ENCODE measurements at regions not wholly inside any gene's neighbourhood (a gene's known extent, or its start where the extent isn't known, plus 50 kb on each side); places are given as distances from the start of the nearest gene placed in this dataset.

DNA sequence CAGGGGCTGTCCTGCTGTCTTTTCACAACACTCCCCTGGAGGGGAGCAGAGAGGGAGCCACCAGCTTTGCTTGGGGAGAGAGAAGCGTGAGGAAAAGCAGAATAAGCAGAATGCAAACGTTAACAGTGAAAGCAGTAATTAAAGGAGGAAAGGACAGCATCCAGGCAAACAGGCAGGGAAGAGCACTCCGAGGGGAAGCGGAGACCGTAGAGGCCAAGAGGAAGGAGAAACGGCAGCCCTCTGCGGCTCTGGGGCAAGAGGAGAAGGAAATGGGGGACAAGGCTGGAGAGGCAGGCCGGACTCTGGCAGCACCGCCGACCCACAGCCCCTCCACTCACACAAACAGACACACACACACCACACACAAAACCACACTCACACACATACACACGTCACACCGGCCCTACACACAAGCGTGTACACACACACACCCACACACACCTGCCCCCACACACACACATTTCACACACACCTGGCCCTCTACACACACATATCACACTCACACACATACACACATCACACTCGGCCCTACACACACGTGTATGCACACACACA is 449.8 kb downstream of the SOX6 start:
- H3K9me3 Mint-ChIP-seq = no peaks in the 10 kb centered on the region
- H3K27ac Mint-ChIP-seq = no peak overlapping the region
- no peak overlapping the region for H3K4me3 Mint-ChIP-seq
- H3K36me3 Mint-ChIP-seq (ENCODE audit: low read depth) = no peaks in the 10 kb centered on the region
- no peaks in the 10 kb centered on the region for H3K27me3 Mint-ChIP-seq (ENCODE audit: low read depth)
- no peaks in the 10 kb centered on the region for H3K4me1 Mint-ChIP-seq (ENCODE audit: low read depth)
- no peak for DNase-seq (ENCODE audit: low spot score)

GRCh38 chr11:15907806-15908205 is 448.5 kb downstream of the SOX6 start:
- DNase-seq (ENCODE audit: low spot score) = no peak
- Mint-ChIP-seq H3K4me1 (ENCODE audit: low read depth) (no peaks in the 10 kb centered on the region), H3K27me3 (ENCODE audit: low read depth) (no peaks in the 10 kb centered on the region)

GRCh38 chr11:15909937-15910598 is 446.3 kb downstream of the SOX6 start:
- Mint-ChIP-seq H3K36me3 (ENCODE audit: low read depth) (no peaks in the 10 kb centered on the region), H3K27me3 (ENCODE audit: low read depth) (no peaks in the 10 kb centered on the region), H3K4me1 (ENCODE audit: low read depth) (no peaks in the 10 kb centered on the region), H3K9me3 (no peaks in the 10 kb centered on the region), H3K4me3 (no peak overlapping the region), H3K27ac (no peak overlapping the region)
- no peak for DNase-seq (ENCODE audit: low spot score)

More at GRCh38 chr11:15907806-15908205, 448.5 kb downstream of the SOX6 start:
- Mint-ChIP-seq H3K9me3 (no peaks in the 10 kb centered on the region), H3K4me3 (no peak overlapping the region), H3K27ac (no peak overlapping the region), H3K36me3 (ENCODE audit: low read depth) (no peaks in the 10 kb centered on the region)

- Mint-ChIP-seq H3K9me3 (no peaks in the 10 kb centered on the region), H3K4me1 (ENCODE audit: low read depth) (no peaks in the 10 kb centered on the region), H3K27ac (no peak overlapping the region), H3K27me3 (ENCODE audit: low read depth) (no peaks in the 10 kb centered on the region), H3K4me3 (no peak overlapping the region), H3K36me3 (ENCODE audit: low read depth) (no peaks in the 10 kb centered on the region)
- no peak for DNase-seq (ENCODE audit: low spot score)
Measured at GRCh38 chr11:15910761-15911160, 445.6 kb downstream of the SOX6 start.

DNA sequence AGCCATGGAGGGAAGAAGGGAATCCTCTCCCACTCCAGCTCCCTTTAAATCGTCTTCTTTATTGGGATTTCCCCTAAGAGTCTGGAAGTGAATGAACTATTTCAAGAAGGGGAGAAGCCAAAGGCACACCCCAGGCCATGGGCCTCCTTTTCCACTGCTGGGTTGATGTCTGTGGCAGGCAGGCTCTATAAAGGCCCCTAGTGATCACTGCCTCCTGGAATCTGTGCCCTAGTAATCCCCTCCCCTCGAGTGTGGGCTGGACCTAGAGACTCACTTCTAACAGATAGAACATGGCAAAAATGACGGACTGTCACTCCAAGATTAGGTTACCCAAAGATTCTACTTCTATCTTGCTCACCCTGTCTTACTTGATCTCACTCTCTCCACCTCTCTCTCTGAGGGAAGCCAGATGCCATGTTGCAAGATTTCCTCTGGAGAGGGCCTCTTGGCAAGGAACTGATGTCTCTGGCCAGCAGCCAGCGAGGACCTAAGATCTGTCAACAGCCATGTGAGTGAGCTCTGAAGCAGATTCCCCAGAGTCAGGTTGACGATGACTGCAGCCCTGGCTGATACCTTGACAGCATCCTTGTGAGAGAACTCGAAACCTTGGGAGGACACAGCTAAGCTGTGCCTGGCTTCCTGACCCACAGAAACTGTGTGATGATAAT is 444.8 kb downstream of the SOX6 start:
- Mint-ChIP-seq H3K4me1 (ENCODE audit: low read depth) (no peaks in the 10 kb centered on the region), H3K27me3 (ENCODE audit: low read depth) (no peaks in the 10 kb centered on the region)
- DNase-seq (ENCODE audit: low spot score) = no peak

GRCh38 chr11:15912291-15912690 is 444.1 kb downstream of the SOX6 start:
- Mint-ChIP-seq H3K4me3 (no peak overlapping the region), H3K4me1 (ENCODE audit: low read depth) (no peaks in the 10 kb centered on the region), H3K9me3 (no peaks in the 10 kb centered on the region), H3K36me3 (ENCODE audit: low read depth) (no peaks in the 10 kb centered on the region), H3K27me3 (ENCODE audit: low read depth) (no peaks in the 10 kb centered on the region), H3K27ac (no peak overlapping the region)
- DNase-seq (ENCODE audit: low spot score) = no peak

More for the DNA sequence above, 444.8 kb downstream of the SOX6 start:
- no peak overlapping the region for H3K4me3 Mint-ChIP-seq
- H3K9me3 Mint-ChIP-seq = no peaks in the 10 kb centered on the region
- no peaks in the 10 kb centered on the region for H3K36me3 Mint-ChIP-seq (ENCODE audit: low read depth)
- H3K27ac Mint-ChIP-seq = no peak overlapping the region

DNA sequence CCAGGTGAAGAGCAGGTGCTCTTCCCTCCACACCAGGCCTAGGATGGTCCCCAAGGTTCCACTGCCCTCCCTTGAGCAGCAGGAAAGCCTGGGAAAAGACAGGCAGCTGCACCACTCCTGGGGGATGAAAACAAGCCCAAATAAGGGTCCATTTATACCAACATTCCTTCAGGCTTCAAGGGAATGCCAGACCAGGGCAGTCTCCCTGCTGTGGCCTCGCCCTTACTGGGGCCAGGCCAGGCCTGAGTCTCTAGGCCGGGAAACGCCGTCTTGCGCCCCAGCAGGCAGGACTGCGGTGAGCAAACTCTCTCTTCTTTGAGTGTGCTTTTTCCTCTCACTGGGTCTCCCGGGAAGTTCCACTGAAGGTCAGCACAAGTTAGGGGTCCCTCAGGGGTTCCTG is 443.5 kb downstream of the SOX6 start:
- Mint-ChIP-seq H3K27me3 (ENCODE audit: low read depth) (no peaks in the 10 kb centered on the region), H3K4me3 (no peak overlapping the region), H3K4me1 (ENCODE audit: low read depth) (no peaks in the 10 kb centered on the region), H3K27ac (no peak overlapping the region), H3K9me3 (no peaks in the 10 kb centered on the region), H3K36me3 (ENCODE audit: low read depth) (no peaks in the 10 kb centered on the region)
- DNase-seq (ENCODE audit: low spot score) = no peak

DNA sequence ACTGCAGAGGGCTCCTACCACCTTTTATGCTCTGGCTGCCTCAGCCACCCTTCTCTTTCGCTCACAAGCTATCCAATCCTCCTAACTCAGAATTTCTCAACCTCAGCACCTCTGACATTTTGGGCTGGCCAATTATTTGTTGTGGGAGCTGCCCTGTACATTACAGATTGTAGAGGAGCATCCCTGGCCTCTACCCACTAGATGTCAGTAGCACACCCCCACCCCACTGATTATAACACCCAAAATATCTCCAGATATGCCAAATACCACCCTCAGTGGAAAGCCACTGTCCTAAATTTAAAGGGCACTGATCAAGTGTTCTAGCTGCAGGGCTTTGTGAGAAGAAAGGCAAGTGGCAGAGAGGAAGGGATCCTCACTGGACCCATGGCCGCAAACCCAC is 443.1 kb downstream of the SOX6 start:
- no peaks in the 10 kb centered on the region for H3K4me1 Mint-ChIP-seq (ENCODE audit: low read depth)
- no peaks in the 10 kb centered on the region for H3K36me3 Mint-ChIP-seq (ENCODE audit: low read depth)
- H3K27me3 Mint-ChIP-seq (ENCODE audit: low read depth) = no peaks in the 10 kb centered on the region
- no peaks in the 10 kb centered on the region for H3K9me3 Mint-ChIP-seq
- H3K27ac Mint-ChIP-seq = no peak overlapping the region
- no peak for DNase-seq (ENCODE audit: low spot score)
- H3K4me3 Mint-ChIP-seq = no peak overlapping the region
